ENCODE measurements at regions not wholly inside any gene's neighbourhood (a gene's known extent, or its start where the extent isn't known, plus 50 kb on each side); places are given as distances from the start of the nearest gene placed in this dataset.

DNA sequence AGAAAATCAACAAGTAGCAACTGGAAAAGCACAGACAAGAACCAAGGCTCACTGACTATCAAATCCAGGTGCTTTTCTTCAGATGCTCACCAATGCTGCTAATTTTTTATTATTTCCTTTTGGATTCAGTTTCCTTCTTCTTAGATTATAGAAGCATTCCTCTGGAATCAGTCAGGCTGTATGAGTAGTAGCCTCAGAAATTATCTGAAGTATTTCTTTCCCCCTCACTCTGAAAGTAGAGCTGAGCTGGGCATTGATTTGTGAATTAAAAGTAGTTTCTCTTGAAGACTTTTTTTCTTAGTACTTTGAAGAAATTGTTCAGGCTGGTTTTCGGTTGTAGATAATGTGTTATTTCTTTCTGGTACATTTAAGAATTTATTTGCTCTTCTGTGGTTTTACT, 273.7 kb downstream of the NOL4 start:
- peak in 1 of 2 experiments; percentile 1 for DNase-seq

GRCh38 chr18:33946336-33946735, 278.4 kb downstream of the NOL4 start:
- no peak for DNase-seq

GRCh38 chr18:33944493-33944892, 280.2 kb downstream of the NOL4 start:
- DNase-seq = no peak

DNA sequence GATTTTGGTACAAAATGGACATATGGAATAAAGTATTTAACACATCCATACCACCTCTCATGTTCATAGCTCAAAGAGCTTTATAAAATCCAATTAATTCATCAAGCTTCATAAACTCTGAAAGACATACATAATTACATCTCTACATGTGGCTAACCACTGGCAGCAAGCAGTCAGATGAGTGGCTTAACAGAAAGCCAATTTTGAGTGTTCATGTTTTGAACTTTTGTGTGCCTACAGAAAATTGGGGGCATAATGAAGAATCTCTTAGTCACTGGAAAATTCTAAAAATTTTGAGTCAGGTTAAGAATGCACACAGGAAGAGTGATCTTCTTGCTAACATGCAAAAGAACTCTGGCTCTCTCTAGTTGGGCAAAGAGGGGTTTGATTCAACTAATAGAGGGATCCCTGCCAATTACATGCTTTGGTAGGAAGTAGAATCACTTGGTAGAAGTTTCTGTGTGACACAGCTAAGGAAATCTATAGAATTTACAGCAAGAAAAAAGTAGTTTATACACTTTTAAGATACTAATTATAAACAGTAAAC, 287.4 kb downstream of the NOL4 start:
- DNase-seq = no peak

DNA sequence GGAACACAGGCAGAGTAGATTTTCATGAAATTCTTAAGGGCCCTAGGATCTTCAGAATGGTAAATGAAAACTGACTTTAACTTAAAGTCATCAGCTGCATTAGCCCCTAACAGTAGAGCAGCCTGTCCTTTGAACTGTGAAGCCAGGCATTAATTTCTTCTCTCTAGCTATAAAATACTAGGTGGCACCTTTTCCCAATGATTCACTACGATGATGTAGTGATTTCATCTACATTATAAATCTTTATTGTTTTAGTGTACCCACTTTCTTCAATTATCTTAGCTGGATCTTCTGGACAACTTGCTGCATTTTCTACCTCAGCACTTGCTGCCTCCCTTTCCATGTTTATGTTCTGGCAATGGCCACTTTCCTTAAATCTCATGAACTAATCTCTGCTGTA, 290.5 kb downstream of the NOL4 start:
- no peak for DNase-seq

DNA sequence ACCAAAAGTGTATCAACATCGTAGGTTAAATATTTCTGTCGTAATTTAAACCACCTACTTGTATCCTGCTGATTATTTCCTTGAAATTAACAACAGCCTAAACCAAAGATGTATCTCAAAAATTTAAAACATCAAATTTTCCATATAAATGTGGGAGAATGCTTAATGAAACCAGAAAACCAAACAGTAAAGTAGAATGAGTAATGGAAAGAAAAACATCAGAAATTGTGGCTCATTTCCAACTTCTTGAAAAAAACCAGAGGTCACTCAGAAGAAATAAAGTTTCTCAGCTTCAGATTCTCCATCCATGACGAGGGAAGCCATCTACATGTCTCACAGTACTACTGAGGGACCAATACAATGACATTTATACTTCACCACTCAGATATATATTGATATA, 296.5 kb downstream of the NOL4 start:
- no peak for DNase-seq

DNA sequence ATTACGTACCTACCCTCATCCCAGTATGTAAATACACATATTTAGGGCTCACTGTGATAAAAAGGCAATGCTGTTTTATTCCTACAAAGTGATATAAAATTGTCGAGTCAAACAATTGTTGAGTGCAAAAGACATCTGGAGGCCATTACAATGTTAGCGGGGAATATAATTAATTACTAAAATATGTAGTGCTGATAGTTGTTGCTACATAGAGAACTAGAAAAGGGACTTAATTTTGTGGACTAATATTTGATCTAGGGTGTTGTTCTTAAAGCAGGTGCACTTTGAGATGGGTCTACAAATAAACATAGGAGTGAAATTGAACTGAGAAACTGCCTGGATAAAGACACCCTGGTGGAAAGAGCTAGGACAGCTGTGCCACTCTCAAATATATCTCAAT, 300.1 kb downstream of the NOL4 start:
- no peak for DNase-seq

DNA sequence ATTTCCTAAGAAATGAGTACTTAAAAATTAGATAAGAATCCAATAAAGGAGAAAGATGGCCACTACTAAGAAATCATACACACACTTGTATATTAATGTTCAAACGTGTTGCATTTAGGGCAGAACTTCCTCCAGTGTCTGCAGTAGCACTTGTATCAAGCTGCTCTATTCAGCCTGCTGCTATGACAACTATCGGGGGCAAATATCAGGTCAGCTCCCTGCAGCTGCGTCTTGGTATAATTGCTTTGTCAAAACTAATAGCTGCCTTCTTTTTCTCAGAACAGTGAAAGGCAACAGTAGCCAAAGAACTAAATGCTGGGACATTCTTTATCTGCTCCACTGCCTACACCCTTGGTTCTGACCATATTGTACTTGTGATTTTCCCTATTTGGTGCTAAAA, 300.7 kb downstream of the NOL4 start:
- DNase-seq = no peak

DNA sequence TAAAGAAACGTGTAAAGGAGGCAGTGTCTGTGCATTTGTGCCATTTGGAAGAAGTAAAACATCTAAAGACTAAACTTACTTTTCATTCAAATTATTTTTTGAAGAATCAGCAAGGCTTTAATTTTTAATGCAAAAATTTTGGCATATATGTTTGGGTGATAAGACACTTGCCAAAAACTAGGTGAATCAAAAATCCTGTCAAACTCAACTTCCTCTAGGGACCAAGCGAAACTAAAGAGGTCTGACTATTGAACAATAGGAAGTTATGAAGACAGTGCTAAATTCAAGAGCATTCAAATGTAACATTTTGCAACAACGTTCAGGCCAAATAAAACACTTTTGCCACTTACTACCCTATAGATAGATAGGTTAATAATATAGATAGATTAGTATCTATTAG, 306.1 kb downstream of the NOL4 start:
- no peak for DNase-seq

GRCh38 chr18:33916200-33916599, 308.5 kb downstream of the NOL4 start:
- no peak for DNase-seq

- DNase-seq = no peak
These were observed 310.3 kb downstream of the NOL4 start for GRCh38 chr18:33914399-33914798.

- DNase-seq = no peak
These were observed 318.7 kb downstream of the NOL4 start for GRCh38 chr18:33906046-33906445.

- no peak for DNase-seq
These were observed 322.7 kb downstream of the NOL4 start for GRCh38 chr18:33901894-33902512.

- no peak for DNase-seq
These were observed 322.6 kb downstream of the ASXL3 start for GRCh38 chr18:33900638-33901037.

GRCh38 chr18:33898427-33898826, 320.4 kb downstream of the ASXL3 start:
- no peak for DNase-seq

- no peak for DNase-seq
These were observed 300.2 kb downstream of the ASXL3 start for GRCh38 chr18:33878213-33878612.

DNA sequence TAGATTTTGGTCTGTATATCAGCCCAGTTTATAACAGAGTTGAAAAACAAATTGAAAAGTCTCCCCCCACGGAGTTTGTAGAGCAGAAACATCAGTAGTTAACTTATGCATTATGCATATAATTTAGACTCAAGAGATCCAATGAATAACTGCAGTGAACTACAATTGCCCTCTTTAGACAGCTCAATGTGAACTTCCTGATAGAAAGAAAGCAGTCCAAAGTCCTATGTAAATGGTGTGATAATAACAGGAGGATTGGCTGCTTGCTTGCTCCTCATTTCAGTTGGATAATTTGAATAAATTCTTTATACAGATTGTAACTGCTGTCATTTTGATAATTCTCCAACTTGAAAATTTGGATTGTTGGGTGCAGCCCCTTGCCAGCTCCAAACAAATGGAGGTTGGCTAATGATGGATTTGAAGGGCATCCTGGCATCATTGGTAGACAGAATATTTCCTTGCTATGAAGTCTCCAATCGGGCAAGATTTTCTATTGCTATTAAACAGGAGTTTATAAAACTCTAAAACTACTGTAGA, 297.1 kb downstream of the ASXL3 start:
- no peak for DNase-seq

DNA sequence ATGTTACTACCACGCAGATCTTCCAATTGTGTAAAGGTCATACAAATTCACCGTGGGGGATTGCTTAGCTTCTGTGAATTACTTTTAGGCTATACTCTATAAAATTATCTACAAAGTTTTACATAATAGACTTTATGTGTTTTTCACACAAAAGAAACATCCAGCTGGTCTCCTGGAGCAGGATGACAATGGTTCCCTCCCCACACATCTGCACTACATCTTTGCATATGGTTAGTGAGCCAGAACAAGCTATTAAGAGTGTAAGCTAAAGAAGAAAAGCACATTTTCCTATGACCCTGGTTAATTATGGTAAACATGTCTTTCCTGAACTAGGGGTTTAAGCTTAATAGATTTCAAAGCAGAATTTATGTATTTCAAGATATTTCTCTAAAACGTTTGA, 295.1 kb downstream of the ASXL3 start:
- no peak for DNase-seq

GRCh38 chr18:33871363-33872025, 293.5 kb downstream of the ASXL3 start:
- DNase-seq = no peak

DNA sequence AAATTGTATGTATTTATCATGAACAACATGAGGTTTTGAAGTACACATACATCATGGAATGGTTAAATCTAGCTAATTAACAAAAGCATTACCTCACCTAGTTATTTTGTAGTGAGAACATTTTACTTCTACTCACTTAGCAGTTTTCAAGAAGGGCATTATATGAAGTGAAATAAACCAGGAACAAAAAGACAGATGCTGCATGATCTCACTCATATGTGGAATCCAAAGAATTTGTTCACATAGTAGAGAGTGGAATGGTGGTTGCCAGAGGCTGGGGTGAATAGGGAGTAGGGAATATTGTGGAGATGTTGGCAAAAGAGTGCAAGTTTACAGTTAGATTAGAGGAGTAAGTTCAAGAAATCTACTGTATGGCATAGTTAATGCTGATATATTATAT, 292.0 kb downstream of the ASXL3 start:
- no peak for DNase-seq

DNA sequence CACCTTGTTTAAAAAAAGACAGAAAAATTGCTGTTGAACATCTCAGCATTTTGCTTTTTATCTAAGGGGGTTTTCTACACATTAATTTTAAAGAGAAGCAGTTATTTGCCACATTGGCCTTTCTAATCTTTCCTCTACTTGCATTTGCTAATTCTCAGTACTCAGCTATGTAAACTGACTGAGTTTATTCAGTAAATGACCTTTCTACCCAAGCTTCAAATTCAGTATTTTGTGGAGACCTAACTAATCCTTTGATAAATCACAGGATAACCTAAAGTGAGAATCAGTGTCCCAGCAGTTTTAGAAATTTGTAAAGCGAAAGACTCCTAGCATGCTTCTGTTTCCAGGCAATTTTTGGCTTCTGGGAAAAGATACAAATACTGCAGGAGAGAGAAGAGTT, 288.4 kb downstream of the ASXL3 start:
- DNase-seq = no peak

- no peak for DNase-seq
These were observed 285.9 kb downstream of the ASXL3 start for GRCh38 chr18:33863912-33864311.

GRCh38 chr18:33854827-33855139, 276.8 kb downstream of the ASXL3 start:
- DNase-seq = no peak

DNA sequence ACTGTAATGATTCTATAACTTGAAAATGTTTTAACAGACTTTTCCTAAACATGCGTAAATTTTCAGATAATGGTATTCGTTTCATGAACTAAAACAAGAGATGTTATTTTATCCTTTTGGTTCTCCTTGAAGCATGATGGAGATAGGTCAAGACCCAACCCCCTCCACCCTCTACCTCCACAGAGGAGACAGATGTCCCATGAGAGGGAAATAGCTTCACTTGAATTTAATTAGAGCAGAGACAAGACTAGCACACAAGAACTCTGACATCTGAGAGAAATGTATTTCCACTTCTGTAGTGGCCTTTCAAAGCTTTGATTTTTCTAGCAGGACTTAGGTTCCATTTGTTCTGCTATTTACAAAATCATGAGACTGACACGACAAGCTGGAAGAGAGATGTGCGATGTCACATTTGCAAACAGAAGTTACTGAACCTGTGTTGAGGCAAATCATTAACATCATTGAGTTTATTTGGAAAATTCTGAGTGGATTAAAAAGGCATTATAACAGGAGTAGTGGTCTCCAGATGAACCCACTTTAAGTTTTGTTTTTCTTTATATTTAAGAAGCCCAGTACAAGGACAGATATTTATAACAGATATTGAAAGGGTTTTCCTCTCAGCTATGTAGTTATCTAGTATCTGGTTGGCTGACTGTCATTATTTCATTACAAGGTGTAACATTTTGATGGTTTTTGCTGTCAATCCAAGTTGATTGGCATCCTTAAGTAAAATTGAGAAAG, 276.2 kb downstream of the ASXL3 start:
- no peak for DNase-seq
